Activated naive CD8-positive, alpha-beta T cell treated with anti-CD3 and anti-CD28 coated beads, Interleukin-2, amount 50 U/mL, for 24 hours (primary cell): ENCODE measurements at regions not wholly inside any gene's neighbourhood (a gene's known extent, or its start where the extent isn't known, plus 50 kb on each side); places are given as distances from the start of the nearest gene placed in this dataset.

ENCODE experiments used
- ATAC-seq: fragments of 150-1000 bp; cut with Tn5 transposase; one replicate; pipeline ENCODE4 v1.10.0; 2021
- DNase-seq: peaks from one replicate; pipeline ENCODE4 v3.0.0; 2021
- H3K27ac Mint-ChIP-seq: one replicate; pipeline ENCODE4 v1.8.0; 2021; ENCODE audit warnings: mild to moderate bottlenecking, mixed read lengths
- H3K27me3 Mint-ChIP-seq: one replicate; pipeline ENCODE4 v1.8.0; 2021; ENCODE audit warnings: mixed read lengths
- H3K36me3 Mint-ChIP-seq: one replicate; pipeline ENCODE4 v1.8.0; 2021; ENCODE audit warnings: low read depth, mixed read lengths
- H3K4me1 Mint-ChIP-seq: one replicate; pipeline ENCODE4 v1.8.0; 2021; ENCODE audit warnings: mixed read lengths
- H3K4me3 Mint-ChIP-seq: one replicate; pipeline ENCODE4 v1.8.0; 2021; ENCODE audit warnings: mild to moderate bottlenecking, moderate library complexity, mixed read lengths
- H3K9me3 Mint-ChIP-seq: one replicate; pipeline ENCODE4 v1.8.0; 2021; ENCODE audit warnings: mixed read lengths

DNA sequence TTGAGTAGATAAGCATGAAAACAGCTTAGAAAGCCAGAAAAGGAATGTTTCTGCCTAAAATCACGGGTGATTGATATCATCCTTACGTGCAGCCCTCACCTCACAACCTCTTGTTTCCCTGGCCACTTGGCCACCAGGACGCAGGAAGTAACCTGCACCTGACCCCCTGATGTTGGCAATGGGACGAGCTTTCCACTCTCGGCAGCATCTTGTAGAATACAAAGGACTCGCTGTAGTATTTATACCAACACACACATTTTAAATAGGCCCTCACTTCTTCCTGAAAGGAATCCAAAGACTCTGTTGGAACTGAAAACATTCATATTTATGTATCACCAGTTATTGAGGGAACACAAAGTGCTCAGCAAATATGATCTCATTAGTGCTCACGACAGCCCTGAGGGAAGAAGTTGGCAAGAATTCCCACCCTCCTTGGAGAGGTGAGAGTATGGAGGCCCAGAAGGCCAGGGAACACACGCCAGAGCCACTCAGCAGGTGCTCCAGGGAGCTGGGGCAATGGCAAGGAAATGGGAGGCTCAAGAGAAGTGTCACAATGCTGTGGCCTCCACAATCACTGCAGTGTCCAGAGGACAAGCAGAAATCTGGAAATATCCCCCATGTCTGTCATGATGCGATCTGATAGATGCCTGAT is 103.3 kb upstream of the KIT start:
- Mint-ChIP-seq H3K27ac (no peak overlapping the region), H3K9me3 (no peaks in the 10 kb centered on the region), H3K27me3 (no peaks in the 10 kb centered on the region), H3K4me1 (no peaks in the 10 kb centered on the region), H3K36me3 (no peaks in the 10 kb centered on the region), H3K4me3 (no peak overlapping the region)
- DNase-seq (no peak), ATAC-seq (no peak)

DNA sequence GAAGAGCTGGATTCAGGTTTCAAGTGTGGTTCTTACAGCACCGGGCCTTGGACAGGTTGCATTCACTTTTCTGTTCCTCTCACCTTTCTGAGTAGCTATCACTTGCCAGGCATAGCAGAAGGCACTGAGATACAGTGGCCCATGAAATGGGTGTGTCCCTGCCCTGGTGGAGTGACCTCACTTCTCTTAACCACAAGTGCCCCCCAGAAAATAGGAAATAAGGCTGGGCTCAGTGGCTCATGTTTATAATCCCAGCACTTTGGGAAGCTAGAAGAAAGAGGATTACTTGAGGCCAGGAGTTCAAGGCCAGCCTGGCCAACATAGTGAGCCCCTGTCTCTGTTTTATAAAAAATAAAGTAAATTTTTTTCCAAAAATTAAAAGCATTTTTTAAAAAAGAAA is 101.7 kb upstream of the KIT start:
- Mint-ChIP-seq H3K27me3 (no peaks in the 10 kb centered on the region), H3K4me1 (no peaks in the 10 kb centered on the region), H3K4me3 (no peak overlapping the region), H3K36me3 (no peaks in the 10 kb centered on the region), H3K27ac (no peak overlapping the region), H3K9me3 (no peaks in the 10 kb centered on the region)
- DNase-seq (no peak), ATAC-seq (no peak)

DNA sequence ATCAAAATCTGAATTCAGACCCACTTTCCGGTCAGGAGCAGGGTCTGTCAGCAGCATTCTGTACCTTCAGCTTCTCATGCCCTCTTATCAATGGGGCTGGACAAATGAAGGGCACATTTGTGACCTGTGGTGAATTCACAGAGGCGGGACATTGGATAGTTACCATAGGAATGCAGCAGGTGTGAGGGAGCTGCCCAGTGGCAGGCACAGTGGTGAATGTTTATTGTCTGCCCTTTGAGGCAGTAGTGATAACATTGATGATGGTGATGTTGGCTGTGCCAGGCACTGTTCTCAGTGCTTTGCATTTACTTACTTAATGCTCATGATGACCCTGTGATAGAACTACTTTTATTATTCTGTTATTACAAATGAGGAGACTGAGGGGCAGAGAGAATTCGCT is 101.2 kb upstream of the KIT start:
- Mint-ChIP-seq H3K9me3 (no peaks in the 10 kb centered on the region), H3K4me3 (no peak overlapping the region), H3K27me3 (no peaks in the 10 kb centered on the region), H3K36me3 (no peaks in the 10 kb centered on the region), H3K4me1 (no peaks in the 10 kb centered on the region), H3K27ac (no peak overlapping the region)
- no peak for ATAC-seq
- DNase-seq, result no peak

DNA sequence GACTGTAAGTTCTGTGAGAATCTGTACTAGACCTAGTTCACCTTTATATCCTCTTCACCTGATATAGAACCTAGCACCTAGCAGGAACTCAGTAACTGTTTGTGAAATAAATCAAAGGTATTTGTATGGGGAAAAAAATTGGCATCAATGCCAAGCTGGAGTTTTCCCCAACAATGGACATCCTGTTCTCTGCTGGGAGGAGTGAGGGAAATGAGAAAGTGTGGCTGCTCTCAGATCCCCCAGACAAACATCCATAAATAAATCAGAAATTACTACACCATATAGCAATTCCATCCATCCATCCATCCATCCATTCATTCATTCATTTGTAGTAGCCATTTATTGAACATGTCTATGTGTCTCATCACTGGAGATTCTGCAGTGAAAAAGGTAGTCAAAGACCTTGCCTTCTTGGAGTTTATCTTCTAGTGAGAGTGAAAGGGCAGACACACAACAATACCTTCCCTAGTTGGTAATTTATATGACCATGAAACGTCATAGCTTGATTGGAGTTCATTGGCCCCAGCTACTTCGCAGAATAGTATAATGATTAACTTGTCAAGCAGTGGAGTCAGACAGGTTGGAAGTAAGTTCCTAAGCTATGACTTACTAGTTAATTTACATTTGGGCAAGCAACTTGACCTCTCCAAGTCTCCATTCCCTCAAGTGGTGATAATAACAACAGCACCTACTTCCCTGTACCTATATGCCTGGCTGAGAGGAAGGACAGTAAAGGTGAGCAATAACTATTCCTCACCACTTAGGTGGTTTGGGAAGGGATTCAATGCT is 98.7 kb upstream of the KIT start:
- no peak for DNase-seq
- H3K27ac Mint-ChIP-seq, result no peak overlapping the region
- H3K9me3 Mint-ChIP-seq, result no peaks in the 10 kb centered on the region
- no peaks in the 10 kb centered on the region for H3K27me3 Mint-ChIP-seq
- no peak overlapping the region for H3K4me3 Mint-ChIP-seq
- H3K36me3 Mint-ChIP-seq, result no peaks in the 10 kb centered on the region
- no peaks in the 10 kb centered on the region for H3K4me1 Mint-ChIP-seq
- no peak for ATAC-seq

DNA sequence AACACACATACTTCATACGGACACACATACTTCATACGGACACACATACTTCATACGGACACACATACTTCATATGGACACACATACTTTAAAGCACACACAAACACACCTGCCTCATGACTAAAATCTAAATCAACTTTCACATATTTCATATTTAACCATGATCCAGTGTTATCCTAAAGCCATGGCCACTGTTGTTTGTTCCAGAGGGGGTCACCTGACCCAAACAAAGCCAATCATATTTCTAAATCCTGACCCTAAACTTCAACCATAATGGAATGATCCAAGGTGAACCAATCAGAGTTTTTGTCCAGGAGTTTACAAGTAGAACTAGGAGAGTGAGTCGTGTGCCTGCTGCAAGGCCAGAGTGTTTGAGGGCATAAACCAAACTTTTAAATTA is 97.2 kb upstream of the KIT start:
- ATAC-seq (no peak), DNase-seq (no peak)
- H3K9me3 Mint-ChIP-seq, result no peaks in the 10 kb centered on the region
- no peak overlapping the region for H3K27ac Mint-ChIP-seq
- H3K4me3 Mint-ChIP-seq, result no peak overlapping the region
- H3K36me3 Mint-ChIP-seq, result no peaks in the 10 kb centered on the region
- no peaks in the 10 kb centered on the region for H3K4me1 Mint-ChIP-seq
- H3K27me3 Mint-ChIP-seq, result no peaks in the 10 kb centered on the region

DNA sequence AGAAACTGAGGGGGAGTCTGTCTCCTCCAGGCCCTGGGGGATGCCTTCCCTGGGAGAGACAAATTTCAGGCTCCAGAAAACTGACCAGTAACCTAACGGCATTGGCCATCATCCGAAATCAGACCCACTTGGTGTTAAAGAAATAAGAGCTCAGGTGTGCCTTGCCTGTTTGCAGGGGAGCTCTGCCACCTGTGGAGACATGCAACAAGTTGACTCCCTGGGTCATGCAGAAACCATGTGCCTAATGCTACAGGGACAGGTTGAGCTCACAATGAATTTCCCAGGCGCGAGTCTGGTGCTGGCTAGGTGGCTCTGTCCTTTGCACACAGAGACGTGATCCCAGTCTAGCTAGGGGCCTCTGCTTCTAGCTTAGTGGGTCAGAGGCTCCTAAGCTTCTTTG is 95.8 kb upstream of the KIT start:
- Mint-ChIP-seq H3K27ac (no peak overlapping the region), H3K9me3 (no peaks in the 10 kb centered on the region), H3K4me3 (no peak overlapping the region), H3K4me1 (peaks cover 6% of the 10 kb centered on the region), H3K27me3 (no peaks in the 10 kb centered on the region), H3K36me3 (no peaks in the 10 kb centered on the region)
- DNase-seq (no peak), ATAC-seq (no peak)

GRCh38 chr4:54566608-54567007 is 91.1 kb upstream of the KIT start:
- no peaks in the 10 kb centered on the region for H3K27me3 Mint-ChIP-seq
- peaks cover 6% of the 10 kb centered on the region for H3K4me1 Mint-ChIP-seq

DNA sequence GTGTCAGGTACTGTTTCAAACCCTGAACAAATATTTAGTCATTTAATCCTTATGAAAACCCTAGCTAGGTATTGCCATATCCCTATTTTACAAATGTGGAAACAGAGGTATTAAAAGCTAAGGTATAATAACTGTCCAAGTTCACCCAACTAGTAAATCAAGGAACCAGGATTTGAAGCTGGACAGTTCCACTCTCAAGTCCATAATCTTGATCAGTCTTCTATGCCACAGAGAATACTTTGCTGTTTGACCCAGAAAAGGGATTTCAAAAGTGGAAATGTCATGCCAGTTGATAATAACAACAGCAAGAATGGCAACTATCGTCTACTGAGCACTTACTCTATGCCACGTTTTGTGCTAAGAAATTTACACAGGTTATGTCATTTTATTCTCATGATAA is 90.4 kb upstream of the KIT start:
- ATAC-seq, result no peak
- H3K36me3 Mint-ChIP-seq, result no peaks in the 10 kb centered on the region
- H3K9me3 Mint-ChIP-seq, result no peaks in the 10 kb centered on the region
- H3K4me3 Mint-ChIP-seq, result no peak overlapping the region
- peaks cover 6% of the 10 kb centered on the region for H3K4me1 Mint-ChIP-seq
- no peak overlapping the region for H3K27ac Mint-ChIP-seq
- DNase-seq, result no peak
- H3K27me3 Mint-ChIP-seq, result no peaks in the 10 kb centered on the region

More at GRCh38 chr4:54566608-54567007, 91.1 kb upstream of the KIT start:
- no peaks in the 10 kb centered on the region for H3K36me3 Mint-ChIP-seq
- no peak overlapping the region for H3K4me3 Mint-ChIP-seq
- no peaks in the 10 kb centered on the region for H3K9me3 Mint-ChIP-seq
- no peak overlapping the region for H3K27ac Mint-ChIP-seq
- ATAC-seq (no peak), DNase-seq (no peak)

DNA sequence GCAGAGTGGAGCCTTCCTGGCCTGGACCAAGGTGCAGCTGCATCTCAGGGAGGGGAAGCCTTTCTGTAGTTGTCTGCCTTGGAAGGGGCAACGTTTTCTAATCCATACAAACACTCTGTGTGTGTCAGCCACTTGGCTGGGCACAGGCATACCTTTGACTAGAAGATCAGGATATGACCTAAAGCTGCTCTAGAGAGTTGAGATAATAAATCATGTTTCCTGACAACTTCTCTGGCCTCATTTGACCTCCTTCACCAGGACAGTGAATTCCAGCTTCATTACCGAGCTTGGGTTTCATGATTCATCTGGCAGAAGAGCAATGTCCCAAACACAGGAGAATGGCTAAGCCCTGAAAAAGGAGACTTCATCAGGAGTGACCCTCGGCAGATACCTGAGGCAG is 89.6 kb upstream of the KIT start:
- no peaks in the 10 kb centered on the region for H3K36me3 Mint-ChIP-seq
- ATAC-seq (no peak), DNase-seq (no peak)
- H3K4me3 Mint-ChIP-seq, result no peak overlapping the region
- no peak overlapping the region for H3K27ac Mint-ChIP-seq
- H3K9me3 Mint-ChIP-seq, result no peaks in the 10 kb centered on the region
- H3K4me1 Mint-ChIP-seq, result peaks cover 6% of the 10 kb centered on the region
- H3K27me3 Mint-ChIP-seq, result no peaks in the 10 kb centered on the region

DNA sequence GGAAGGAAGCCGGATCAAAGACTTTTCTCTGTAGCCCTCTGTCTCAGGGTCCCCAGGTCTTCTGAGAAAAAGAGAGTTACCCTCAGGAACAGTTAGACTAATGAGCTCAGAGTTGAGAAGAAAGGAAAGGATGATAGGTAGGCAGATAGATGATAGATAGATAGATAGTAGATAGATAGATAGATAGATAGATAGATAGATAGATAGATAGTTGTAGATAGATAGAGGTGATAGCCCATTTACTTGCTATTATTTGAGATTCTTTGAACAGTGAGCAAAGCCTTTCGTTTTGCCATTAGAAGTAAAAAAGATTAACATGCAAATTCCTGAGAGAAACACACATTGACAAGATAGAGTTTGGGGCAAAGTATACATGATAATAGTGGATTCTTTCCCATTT is 86.9 kb upstream of the KIT start:
- H3K4me3 Mint-ChIP-seq, result no peak overlapping the region
- peaks cover 6% of the 10 kb centered on the region for H3K4me1 Mint-ChIP-seq
- H3K9me3 Mint-ChIP-seq, result no peaks in the 10 kb centered on the region
- H3K27ac Mint-ChIP-seq, result no peak overlapping the region
- H3K36me3 Mint-ChIP-seq, result no peaks in the 10 kb centered on the region
- DNase-seq (no peak), ATAC-seq (no peak)
- H3K27me3 Mint-ChIP-seq, result peaks cover 2% of the 10 kb centered on the region

DNA sequence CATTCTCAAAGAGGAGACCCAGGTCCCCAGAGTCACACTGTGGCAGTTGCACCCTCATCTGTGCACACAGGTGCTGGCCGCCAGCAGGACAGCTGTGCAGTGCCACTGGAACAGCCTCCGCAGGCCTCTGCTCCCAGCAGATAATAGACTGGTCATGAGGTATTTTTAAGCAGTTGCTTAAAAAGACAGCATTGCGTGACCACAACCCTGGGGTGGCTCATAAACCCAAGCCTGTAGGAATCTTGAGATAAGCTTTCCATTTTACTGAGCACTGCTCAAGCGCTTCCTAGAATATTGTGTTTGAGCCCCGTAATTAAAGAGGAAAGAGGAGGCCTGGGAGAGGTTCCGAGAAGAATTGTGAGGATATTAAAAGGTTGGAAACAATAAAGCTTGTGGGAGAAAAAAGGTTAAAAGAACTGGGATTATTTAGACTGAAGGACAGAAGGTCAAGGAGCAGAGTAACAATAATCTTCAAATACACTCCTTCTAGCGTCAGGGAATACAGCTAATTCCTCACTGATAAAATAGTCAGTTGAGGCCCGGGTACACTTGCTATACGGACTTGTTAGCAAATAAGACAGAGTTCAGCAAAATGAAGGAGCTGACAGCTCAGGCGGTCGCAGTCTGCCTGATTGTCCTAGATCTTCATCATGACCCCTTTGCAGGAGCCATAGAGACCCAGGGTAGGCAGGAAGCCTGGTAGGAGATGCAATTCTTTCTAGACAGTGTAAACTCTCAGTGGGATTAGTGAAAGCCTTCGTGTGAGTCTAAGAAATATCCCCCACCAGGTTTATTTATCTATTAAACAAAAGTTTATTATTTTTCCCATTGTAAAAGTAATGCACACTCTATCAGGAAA is 86.2 kb upstream of the KIT start:
- H3K4me1 Mint-ChIP-seq, result peaks cover 4% of the 10 kb centered on the region
- DNase-seq, result no peak
- H3K27ac Mint-ChIP-seq, result no peak overlapping the region

DNA sequence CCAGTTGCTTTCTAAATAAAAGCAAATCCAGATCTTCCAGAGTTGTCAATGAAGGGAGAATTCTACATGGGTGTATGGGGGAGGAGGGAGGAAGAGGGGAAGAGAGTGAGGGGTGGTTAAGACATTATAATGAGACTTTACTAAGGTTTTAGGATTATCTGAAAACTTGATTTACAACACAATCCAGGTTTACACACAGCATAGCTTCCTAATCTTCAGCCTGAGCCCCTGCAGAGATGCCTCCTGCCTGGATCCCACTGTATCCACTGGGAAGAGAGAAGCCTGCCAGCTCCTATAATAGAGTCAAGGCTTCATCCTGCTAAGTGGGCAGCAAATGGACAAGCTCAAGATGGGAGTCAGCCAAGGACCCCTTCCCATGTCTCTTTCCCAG is 85.6 kb upstream of the KIT start:
- Mint-ChIP-seq H3K36me3 (no peaks in the 10 kb centered on the region), H3K27me3 (peaks cover 2% of the 10 kb centered on the region), H3K4me3 (no peak overlapping the region), H3K4me1 (no peaks in the 10 kb centered on the region), H3K9me3 (no peaks in the 10 kb centered on the region), H3K27ac (no peak overlapping the region)
- ATAC-seq (no peak), DNase-seq (no peak)

More for the DNA sequence above, 86.2 kb upstream of the KIT start:
- Mint-ChIP-seq H3K4me3 (no peak overlapping the region), H3K36me3 (no peaks in the 10 kb centered on the region), H3K9me3 (no peaks in the 10 kb centered on the region), H3K27me3 (peaks cover 2% of the 10 kb centered on the region)
- no peak for ATAC-seq

DNA sequence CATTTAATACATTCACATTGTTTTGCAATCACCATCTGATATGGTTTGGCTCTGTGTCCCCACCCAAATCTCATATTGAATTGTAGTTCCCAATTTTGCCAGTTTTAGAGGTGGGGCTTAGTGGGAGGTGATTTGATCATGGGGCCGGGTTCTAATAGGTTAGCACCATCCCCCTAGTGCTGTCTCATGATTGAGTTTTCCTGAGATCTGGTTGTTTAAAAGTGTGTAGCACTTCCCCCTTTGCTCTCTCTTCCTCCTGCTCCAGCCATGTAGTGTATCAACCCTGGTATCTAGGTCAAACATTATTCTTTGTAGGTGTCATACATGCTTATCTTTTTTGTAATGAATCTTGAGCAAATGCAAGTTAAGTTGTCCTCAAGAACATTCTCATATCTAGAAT is 83.3 kb upstream of the KIT start:
- ATAC-seq, result no peak

GRCh38 chr4:54575919-54576318 is 81.8 kb upstream of the KIT start:
- H3K27me3 Mint-ChIP-seq, result peaks cover 2% of the 10 kb centered on the region
- no peaks in the 10 kb centered on the region for H3K9me3 Mint-ChIP-seq
- no peak overlapping the region for H3K27ac Mint-ChIP-seq
- no peaks in the 10 kb centered on the region for H3K4me1 Mint-ChIP-seq
- H3K36me3 Mint-ChIP-seq, result no peaks in the 10 kb centered on the region
- no peak overlapping the region for H3K4me3 Mint-ChIP-seq
- ATAC-seq (no peak), DNase-seq (no peak)

More for the DNA sequence above, 83.3 kb upstream of the KIT start:
- Mint-ChIP-seq H3K4me1 (no peaks in the 10 kb centered on the region), H3K36me3 (no peaks in the 10 kb centered on the region), H3K4me3 (no peak overlapping the region), H3K27me3 (peaks cover 2% of the 10 kb centered on the region), H3K9me3 (no peaks in the 10 kb centered on the region), H3K27ac (no peak overlapping the region)
- no peak for DNase-seq

DNA sequence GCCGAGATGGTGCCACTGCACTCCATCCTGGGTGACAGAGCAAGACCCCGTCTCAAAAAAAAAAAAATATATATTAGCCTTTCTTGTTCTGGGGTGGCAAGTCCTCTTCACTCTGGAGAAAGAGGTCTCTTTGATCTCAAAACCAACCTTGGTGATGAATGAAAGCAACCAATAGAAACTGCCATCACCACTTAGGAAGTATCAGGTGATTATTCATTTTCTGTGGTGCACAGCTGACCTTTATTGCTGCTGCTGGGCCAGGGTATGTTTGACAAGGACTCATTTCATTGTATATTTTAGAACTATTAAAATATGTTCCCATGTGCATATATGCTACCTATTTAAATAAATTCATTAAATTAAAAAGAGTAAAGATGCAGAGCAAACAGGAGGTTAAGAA is 76.0 kb upstream of the KIT start:
- Mint-ChIP-seq H3K4me1 (no peaks in the 10 kb centered on the region), H3K27ac (no peak overlapping the region), H3K27me3 (peaks cover 3% of the 10 kb centered on the region), H3K4me3 (no peak overlapping the region), H3K36me3 (no peaks in the 10 kb centered on the region), H3K9me3 (no peaks in the 10 kb centered on the region)
- ATAC-seq (no peak), DNase-seq (no peak)
